Mesodermal cell (in vitro differentiated cells): ENCODE measurements at regions not wholly inside any gene's neighbourhood (a gene's known extent, or its start where the extent isn't known, plus 50 kb on each side); places are given as distances from the start of the nearest gene placed in this dataset.

ENCODE experiments used
- H3K27ac ChIP-seq: 2 replicates; pipeline ENCODE4 v1.7.0; 2013; ENCODE audit warnings: mild to moderate bottlenecking, low read depth, low read length, moderate library complexity; ENCODE audit not compliant: severe bottlenecking
- H3K36me3 ChIP-seq: 2 replicates; pipeline ENCODE4 v1.7.1; 2013; ENCODE audit warnings: mild to moderate bottlenecking, low read length, moderate library complexity; ENCODE audit not compliant: control insufficient read depth, insufficient read depth
- H3K4me1 ChIP-seq: one replicate; pipeline ENCODE4 v1.7.1; 2013; ENCODE audit warnings: mild to moderate bottlenecking, low read length; ENCODE audit not compliant: insufficient read depth, control insufficient read depth, poor library complexity, severe bottlenecking
- H3K4me3 ChIP-seq: 2 replicates; pipeline ENCODE4 v1.7.0; 2013; ENCODE audit warnings: low read length, control low read depth, mild to moderate bottlenecking; ENCODE audit not compliant: insufficient read depth, poor library complexity, severe bottlenecking; ENCODE audit errors: extremely low read depth
- H3K9me3 ChIP-seq: 2 replicates; pipeline ENCODE4 v1.7.1; 2013; ENCODE audit warnings: mild to moderate bottlenecking, low read length, moderate library complexity; ENCODE audit not compliant: control insufficient read depth
- WGBS, 2 experiments: methylation state at CpG; one replicate each; pipeline ENCODE4 v1.1.5; 2013; ENCODE audit warnings: missing lambda C conversion rate in 2 of 2; ENCODE audit not compliant: insufficient coverage in 2 of 2; 5-methylcytosine and 5-hydroxymethylcytosine counted together

GRCh38 chr14:65928995-65929394 lies 516.5 kb downstream of the FUT8 start:
- H3K4me1 ChIP-seq = no peaks in the 10 kb centered on the region
- no peaks in the 10 kb centered on the region for H3K36me3 ChIP-seq
- no peak overlapping the region for H3K4me3 ChIP-seq
- WGBS, 2 experiments = 97 to 100% methylated on average over 3 of the region's 3 CpGs
- no peak overlapping the region for H3K27ac ChIP-seq
- H3K9me3 ChIP-seq = no peaks in the 10 kb centered on the region

GRCh38 chr14:65933400-65934069 lies 521.0 kb downstream of the FUT8 start:
- Histone ChIP-seq H3K36me3 (no peaks in the 10 kb centered on the region), H3K9me3 (no peaks in the 10 kb centered on the region), H3K4me1 (no peaks in the 10 kb centered on the region), H3K4me3 (no peak overlapping the region), H3K27ac (no peak overlapping the region)
- WGBS, 2 experiments = 82 to 83% methylated on average over 1 to 2 of the region's 4 CpGs

GRCh38 chr14:65934070-65934435 lies 521.5 kb downstream of the FUT8 start:
- Histone ChIP-seq H3K4me1 (no peaks in the 10 kb centered on the region), H3K27ac (no peak overlapping the region), H3K36me3 (no peaks in the 10 kb centered on the region), H3K4me3 (no peak overlapping the region), H3K9me3 (no peaks in the 10 kb centered on the region)
- 93 to 97% methylated on average over 4 to 5 of the region's 5 CpGs for WGBS, 2 experiments

GRCh38 chr14:65936342-65936975 lies 523.9 kb downstream of the FUT8 start:
- WGBS, 2 experiments = 72% methylated on average over 2 of the region's 3 CpGs; no CpG with 5 or more reads in 1 of the 2 experiments
- no peaks in the 10 kb centered on the region for H3K9me3 ChIP-seq
- H3K4me1 ChIP-seq = no peaks in the 10 kb centered on the region
- no peaks in the 10 kb centered on the region for H3K36me3 ChIP-seq
- no peak overlapping the region for H3K27ac ChIP-seq
- H3K4me3 ChIP-seq = no peak overlapping the region

GRCh38 chr14:65937079-65937959 lies 524.8 kb downstream of the FUT8 start:
- Histone ChIP-seq H3K4me1 (no peaks in the 10 kb centered on the region), H3K4me3 (no peak overlapping the region), H3K9me3 (no peaks in the 10 kb centered on the region), H3K27ac (no peak overlapping the region), H3K36me3 (no peaks in the 10 kb centered on the region)
- 86 to 92% methylated on average over 7 of the region's 8 CpGs for WGBS, 2 experiments

- Histone ChIP-seq H3K4me3 (no peak overlapping the region), H3K36me3 (no peaks in the 10 kb centered on the region), H3K9me3 (no peaks in the 10 kb centered on the region), H3K27ac (no peak overlapping the region), H3K4me1 (no peaks in the 10 kb centered on the region)
Observed at GRCh38 chr14:65937960-65938316, 525.4 kb downstream of the FUT8 start.

GRCh38 chr14:65938738-65939137 lies 526.2 kb downstream of the FUT8 start:
- Histone ChIP-seq H3K27ac (no peak overlapping the region), H3K36me3 (no peaks in the 10 kb centered on the region), H3K4me3 (no peak overlapping the region), H3K9me3 (no peaks in the 10 kb centered on the region), H3K4me1 (no peaks in the 10 kb centered on the region)
- WGBS, 2 experiments = no CpG with 5 or more reads among the region's 2 CpGs

- Histone ChIP-seq H3K9me3 (no peaks in the 10 kb centered on the region), H3K4me3 (no peak overlapping the region), H3K36me3 (no peaks in the 10 kb centered on the region), H3K27ac (no peak overlapping the region), H3K4me1 (no peaks in the 10 kb centered on the region)
- no CpG with 5 or more reads among the region's 1 CpG for WGBS, 2 experiments
Observed at GRCh38 chr14:65939184-65939583, 526.7 kb downstream of the FUT8 start.

- WGBS, 2 experiments = 83 to 100% methylated on average over 5 of the region's 9 CpGs
- H3K27ac ChIP-seq = no peak overlapping the region
- no peak overlapping the region for H3K4me3 ChIP-seq
- no peaks in the 10 kb centered on the region for H3K9me3 ChIP-seq
- peaks cover 2% of the 10 kb centered on the region for H3K4me1 ChIP-seq
- no peaks in the 10 kb centered on the region for H3K36me3 ChIP-seq
Observed at GRCh38 chr14:65940056-65940735, 527.7 kb downstream of the FUT8 start.

- no peaks in the 10 kb centered on the region for H3K36me3 ChIP-seq
- H3K27ac ChIP-seq = no peak overlapping the region
- WGBS, 2 experiments = 83 to 86% methylated on average over 2 to 3 of the region's 4 CpGs
- H3K4me3 ChIP-seq = no peak overlapping the region
- H3K9me3 ChIP-seq = no peaks in the 10 kb centered on the region
- peaks cover 5% of the 10 kb centered on the region for H3K4me1 ChIP-seq
Observed at GRCh38 chr14:65941091-65941490, 528.6 kb downstream of the FUT8 start.
